ENCODE measurements at regions not wholly inside any gene's neighbourhood (a gene's known extent, or its start where the extent isn't known, plus 50 kb on each side); places are given as distances from the start of the nearest gene placed in this dataset.
A peak's percentile ranks its signal among the peaks of the same experiment; 100 is the strongest.

- Histone ChIP-seq H3K4me1 (peaks cover 11 to 18% of the 10 kb centered on the region in 2 donors), H3K27ac (no peak overlapping the region), H3K4me3 (replicated peaks in 1 of 3) (no peak overlapping the region), H3K27me3 (no peaks in the 10 kb centered on the region), H3K36me3 (no peaks in the 10 kb centered on the region), H3K9me3 (no peaks in the 10 kb centered on the region)
- intact Hi-C loops (cut with DNase I) = no loop called here
- no peak for TF ChIP-seq CTCF (IDR thresholded peaks at IDR 0.05)
- TF ChIP-seq POLR2A (IDR thresholded peaks at IDR 0.05) = no peak
- WGBS, 2 donors = 25 to 39% methylated on average over 4 of the region's 4 CpGs
- peak; percentile 18 to 61 for DNase-seq
Measured at GRCh38 chr9:4933177-4933576, 51.9 kb upstream of the JAK2 start.

GRCh38 chr9:4933861-4934260 is 51.2 kb upstream of the JAK2 start:
- peaks cover 11 to 21% of the 10 kb centered on the region in 2 donors for H3K4me1 ChIP-seq
- H3K27ac ChIP-seq = no peak overlapping the region
- no peaks in the 10 kb centered on the region for H3K9me3 ChIP-seq
- no peaks in the 10 kb centered on the region for H3K27me3 ChIP-seq
- H3K4me3 ChIP-seq (replicated peaks in 1 of 3) = no peak overlapping the region
- TF ChIP-seq CTCF (IDR thresholded peaks at IDR 0.05) (no peak), POLR2A (IDR thresholded peaks at IDR 0.05) (no peak)
- no peak for DNase-seq
- 93 to 96% methylated on average over 2 of the region's 2 CpGs for WGBS, 2 donors
- H3K36me3 ChIP-seq = no peaks in the 10 kb centered on the region
- intact Hi-C loops (cut with DNase I) = no loop called here

- Histone ChIP-seq H3K27me3 (no peaks in the 10 kb centered on the region), H3K27ac (no peak overlapping the region), H3K4me1 (peaks cover 11 to 24% of the 10 kb centered on the region in 2 donors), H3K9me3 (no peaks in the 10 kb centered on the region), H3K4me3 (replicated peaks in 1 of 3) (no peak overlapping the region), H3K36me3 (no peaks in the 10 kb centered on the region)
- DNase-seq = no peak
- no peak for TF ChIP-seq CTCF (IDR thresholded peaks at IDR 0.05)
- no peak for TF ChIP-seq POLR2A (IDR thresholded peaks at IDR 0.05)
- 75 to 88% methylated on average over 4 of the region's 4 CpGs for WGBS, 2 donors
- intact Hi-C loops (cut with DNase I) = no loop called here
Measured at GRCh38 chr9:4935001-4935672, 49.9 kb upstream of the JAK2 start.

Data from thyroid gland (tissue), 4 donors.